ENCODE measurements at regions not wholly inside any gene's neighbourhood (a gene's known extent, or its start where the extent isn't known, plus 50 kb on each side); places are given as distances from the start of the nearest gene placed in this dataset.

DNA sequence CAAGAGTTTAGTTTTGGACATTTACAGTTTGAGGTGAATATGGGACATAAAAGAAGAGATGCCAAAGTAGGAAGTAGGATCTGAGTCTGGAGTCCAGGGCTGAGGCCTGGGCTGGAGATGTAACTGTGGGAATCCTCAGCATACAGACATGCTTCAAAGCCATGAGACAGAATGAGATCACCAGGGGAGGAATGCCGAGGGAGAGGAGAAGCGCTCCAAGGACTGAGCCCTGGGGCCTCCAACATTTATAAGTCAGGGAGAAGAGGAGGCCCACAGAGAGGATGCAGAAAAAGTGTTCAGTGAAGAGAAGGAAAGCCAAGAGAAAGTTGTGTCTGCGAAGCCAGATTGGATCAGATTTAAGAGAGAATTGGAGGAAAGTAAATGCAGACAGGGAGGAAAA lies 277.5 kb upstream of the MYOCD start:
- no peak for DNase-seq

DNA sequence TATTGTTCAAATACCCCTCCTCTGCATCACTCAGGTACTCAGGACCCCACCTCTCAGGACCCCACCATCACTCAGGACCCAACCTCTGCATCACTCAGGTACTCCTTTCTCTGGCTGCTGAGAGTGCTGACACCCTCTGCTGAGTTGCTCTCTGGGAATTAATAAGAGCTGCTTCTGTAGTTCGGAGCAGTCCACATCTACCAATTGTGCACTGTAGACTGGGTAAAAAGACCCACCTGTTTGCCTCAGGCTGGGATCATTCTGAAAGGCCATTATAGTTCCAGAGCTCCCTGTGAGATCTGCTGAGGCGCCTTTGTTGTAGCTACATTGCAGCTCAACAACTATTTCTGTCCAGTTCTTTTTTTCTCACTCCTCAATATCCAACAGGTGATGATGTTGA lies 276.3 kb upstream of the MYOCD start:
- DNase-seq, result no peak

DNA sequence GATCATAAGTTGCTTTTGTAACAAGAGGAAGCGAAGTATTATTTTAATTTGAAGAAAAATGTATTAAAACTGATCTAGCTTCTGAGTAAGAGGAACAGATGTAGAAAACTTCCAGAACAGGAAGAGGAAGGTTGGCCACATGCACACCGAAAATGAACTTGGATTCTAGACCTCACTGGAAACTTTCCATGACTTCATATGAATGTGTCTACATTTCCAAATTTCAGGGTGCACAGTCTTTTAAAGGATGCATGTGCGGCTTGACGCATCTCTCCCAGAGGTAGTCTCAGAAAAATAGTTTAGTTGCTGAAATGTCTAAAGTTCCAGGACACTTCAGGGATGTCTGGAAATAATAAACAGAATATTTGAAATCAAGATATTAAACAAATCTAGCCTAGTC lies 275.1 kb upstream of the MYOCD start:
- DNase-seq, result no peak

DNA sequence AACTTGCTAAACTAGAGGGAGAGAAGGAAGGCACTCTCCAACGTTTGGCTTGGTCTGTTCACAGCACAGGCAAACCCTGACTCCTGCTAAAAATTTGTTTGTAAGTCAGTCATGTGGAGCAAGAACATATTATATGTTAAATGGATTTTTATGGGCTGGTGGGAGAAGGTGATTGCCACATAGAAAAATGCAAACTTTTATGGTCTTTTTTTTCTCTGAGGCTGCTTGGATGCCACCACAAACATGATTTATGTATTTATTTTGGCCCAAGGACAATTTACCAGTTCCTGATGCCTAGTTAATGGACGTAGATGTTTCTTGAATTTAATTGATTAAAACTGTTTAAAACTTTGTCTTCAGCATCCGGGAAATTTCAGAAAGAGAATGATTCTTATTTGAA lies 274.2 kb upstream of the MYOCD start:
- DNase-seq, result no peak

DNA sequence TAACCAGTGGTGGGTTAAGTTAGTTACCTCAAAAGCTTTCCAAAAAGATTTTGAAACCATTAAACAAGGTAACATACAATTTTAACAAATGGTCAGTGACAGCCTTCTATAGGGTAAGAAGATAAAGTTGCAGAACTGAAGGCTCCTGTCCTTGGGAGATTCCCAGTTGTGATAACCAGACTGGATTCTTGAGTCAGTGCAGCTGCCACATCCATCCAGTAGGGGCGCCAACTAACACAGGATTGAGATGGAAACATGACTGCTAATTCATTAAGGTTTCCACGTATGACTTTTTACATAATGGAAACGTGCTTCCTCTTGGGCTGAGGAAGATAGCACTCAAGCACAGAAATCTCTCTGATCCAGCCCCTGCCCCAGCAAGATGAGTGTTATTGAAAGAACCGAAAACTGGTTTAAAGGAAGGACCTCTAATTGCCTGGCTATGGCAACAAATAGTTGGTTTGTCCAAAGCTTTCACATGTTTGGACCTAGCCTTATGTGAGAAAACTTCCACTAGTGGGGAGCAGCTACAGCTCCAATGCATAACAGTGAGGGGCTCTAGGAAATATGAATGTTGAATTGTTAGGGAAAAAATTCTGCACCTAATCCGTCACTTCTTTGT lies 269.8 kb upstream of the MYOCD start:
- DNase-seq, result peak; percentile 11 to 23

DNA sequence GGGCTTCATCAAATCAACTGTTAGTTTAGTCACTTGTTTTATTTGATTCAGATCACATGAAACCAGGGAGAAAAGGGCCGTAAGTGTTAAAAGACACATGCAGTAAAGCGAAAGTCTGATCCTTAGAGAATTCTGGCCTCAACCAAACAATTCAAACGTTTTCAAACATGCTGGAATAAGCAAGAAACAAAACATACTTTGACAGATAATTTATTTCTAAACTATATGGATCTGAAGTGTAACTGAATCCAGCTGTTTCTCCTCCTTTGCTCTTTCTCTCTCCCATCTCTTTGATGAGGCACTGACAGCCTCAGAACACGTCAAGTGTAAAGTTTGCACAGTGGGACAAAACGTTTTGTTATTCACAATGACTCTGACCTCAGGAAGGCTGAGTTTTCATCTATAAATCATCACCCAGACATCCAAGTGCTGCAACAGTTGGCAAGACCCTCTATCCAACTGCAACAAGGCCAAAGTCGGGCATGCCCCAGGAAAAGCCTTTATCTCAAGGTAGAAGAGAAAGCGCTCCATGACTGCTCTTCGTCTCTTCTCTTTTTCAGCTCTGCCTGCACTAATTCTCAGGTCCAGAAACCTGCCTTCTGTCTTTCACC lies 267.1 kb upstream of the MYOCD start:
- no peak for DNase-seq

DNA sequence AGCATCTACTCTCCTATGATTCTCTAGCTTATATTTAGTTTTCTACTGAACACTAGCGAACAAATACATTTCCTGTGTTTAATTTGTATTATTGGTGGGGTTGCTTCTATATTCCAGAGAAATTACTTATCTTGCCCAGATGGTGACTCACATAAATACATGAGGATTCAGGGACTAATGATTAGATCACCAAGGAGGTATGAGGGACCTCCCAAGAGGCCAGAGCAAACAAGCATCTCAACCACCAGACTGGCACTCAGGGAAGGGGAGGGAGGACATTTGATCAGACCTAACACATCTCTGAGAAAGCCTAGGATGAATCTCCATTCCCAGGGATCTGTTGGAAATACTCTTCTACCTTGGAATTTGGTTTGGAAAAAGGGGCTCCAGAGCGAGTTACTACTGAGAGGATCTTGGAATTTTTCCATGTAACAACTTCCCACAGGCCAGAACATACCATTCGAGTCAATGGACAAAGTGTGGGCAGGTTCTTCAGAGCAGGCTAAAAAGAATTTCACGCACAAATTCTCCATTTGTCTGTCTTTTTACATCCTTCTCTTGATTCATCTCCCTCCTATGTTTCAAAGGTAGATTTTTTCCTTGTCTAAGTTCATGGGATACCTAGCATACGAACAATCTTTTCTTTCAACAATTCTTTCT lies 262.6 kb upstream of the MYOCD start:
- no peak for DNase-seq

DNA sequence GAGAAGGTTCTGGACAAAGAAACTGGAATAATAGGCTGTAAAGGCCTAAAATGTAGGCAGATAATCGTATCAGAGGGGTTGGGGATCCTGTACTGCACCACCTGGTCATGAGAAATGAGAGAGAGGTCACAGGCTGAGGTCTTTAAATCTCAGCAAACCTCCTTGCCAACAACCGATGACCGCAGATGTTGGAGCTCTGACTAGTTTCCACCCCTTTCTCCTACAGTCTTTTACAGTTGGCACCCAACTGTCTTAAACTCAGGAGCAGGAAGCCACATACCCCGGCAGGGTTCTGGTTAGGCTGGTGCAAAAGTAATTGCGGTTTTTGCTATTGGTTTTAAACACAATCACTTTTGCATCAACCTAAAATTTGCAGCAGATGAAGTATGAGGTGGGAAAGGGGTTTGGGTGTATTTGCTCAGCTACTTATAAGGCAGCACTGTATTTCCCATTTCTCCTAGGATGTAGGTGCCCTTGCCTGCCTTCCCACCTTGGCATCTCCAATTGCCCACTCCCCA lies 261.8 kb upstream of the MYOCD start:
- DNase-seq, result no peak

DNA sequence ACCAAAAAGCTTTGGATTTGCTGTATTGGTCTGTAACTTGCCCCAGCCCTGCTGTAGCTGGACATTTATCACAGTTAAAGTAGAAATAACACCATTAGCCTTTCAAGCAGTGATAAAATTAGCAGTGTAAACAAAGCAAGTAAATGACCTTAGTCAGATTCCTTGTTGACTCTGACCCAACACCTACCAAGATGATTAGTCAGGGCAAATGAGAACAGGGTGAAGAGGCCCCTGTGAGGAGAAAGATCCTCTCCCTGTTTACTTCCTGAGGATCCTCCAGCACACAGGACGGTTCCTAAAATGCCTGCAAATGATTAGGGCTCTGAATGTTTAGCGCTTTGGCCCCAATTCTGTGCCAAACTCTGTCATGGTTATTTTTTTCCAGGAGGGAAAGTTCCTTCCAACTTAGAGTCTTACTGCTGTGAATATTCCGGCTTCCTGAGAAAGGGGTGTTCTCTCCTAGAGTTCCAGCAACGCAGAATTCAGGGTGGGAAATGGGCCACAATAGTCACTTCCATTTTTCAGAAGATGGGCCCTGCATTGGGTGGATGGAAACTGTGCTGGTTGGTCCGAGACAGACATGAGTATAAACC lies 259.0 kb upstream of the MYOCD start:
- no peak for DNase-seq

DNA sequence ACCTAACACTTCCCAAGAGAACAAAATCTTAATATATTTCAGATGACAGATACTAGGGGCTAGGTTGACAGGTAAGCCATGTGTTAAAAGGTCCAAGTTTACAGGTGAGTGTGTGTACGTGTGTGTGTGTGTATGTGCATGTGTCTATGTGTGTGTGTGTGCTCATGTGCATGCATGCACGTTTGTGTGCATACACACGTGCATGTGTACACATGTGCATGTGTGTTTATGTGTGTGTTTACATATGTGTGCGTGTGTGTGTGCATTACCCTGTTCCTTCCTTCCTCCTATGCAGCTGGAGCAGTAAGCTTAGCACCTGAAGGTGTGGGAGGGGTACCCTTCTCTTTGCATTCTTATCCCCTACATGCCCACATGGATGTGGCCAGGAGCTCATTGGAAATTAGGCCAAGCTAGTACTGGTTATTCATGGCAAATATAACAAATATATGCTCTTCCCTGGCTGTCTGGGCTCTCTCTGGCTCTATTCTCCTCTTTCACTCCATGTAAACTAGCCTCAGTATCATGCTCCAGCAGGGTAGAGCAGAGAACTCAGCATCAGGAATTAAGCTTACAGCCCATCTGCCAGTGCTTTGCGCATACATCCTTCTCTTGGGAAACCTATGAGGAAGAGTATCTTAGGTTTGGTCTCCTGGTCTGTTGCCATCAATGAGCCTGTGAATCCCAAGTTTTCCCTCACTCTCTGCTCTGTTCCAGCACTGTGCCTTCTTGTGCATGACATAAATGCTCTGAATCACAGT lies 258.0 kb upstream of the MYOCD start:
- no peak for DNase-seq

DNA sequence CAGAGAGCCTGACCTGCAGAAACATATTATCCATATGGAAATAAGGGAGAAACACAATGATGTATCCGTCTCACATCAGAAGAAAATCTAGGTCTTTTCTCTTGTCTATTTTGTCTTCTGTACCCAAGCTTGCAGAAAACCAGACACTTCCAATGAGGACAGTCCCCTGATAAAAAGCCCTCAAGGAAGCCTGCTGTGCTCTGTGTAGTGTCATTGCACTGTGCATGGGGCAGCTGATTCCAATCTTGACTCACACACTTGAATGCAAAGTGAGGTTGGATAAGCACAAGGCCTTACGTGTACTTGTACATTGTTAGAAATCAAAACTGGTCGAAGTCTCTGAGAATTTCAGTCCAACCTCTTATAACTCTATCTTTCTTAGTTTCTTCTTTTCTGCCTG lies 256.6 kb upstream of the MYOCD start:
- no peak for DNase-seq

DNA sequence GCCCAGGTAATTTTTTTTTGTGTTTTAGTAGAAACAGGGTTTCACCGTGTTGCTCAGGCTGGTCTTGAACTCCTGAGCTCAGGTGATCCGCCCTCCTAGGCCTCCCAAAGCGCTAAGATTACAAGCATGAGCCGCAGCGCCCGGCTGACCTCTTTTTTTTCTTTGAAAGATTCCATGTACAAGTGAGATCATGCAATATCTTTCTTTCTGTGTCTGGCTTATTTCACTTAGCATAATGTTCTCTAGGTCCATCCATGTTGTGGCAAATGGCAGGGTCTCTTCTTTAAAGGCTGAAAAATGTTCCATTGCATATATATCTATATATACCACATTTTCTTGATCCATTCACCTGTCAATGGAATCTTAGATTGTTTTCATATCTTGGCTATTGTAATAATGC lies 255.0 kb upstream of the MYOCD start:
- no peak for DNase-seq

DNA sequence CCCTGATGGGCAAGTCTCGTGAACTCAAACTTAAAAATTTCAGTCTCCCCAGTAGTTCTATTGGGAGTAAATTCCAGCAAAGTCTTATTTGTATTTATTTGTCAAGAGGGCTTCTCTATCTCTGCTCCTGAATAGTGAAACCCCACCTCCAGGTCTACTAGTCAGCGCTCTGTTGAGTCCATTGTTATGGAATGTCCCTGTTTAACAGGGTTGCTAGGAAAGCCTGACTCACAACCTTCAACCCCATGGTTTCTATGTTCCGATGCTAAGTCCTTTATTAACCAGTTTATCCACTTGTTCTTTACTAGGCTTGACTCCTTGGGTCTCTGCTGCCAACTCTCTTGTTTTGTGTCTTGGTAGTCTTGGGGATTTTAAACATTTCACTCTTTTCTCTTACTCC lies 250.7 kb upstream of the MYOCD start:
- DNase-seq, result no peak

DNA sequence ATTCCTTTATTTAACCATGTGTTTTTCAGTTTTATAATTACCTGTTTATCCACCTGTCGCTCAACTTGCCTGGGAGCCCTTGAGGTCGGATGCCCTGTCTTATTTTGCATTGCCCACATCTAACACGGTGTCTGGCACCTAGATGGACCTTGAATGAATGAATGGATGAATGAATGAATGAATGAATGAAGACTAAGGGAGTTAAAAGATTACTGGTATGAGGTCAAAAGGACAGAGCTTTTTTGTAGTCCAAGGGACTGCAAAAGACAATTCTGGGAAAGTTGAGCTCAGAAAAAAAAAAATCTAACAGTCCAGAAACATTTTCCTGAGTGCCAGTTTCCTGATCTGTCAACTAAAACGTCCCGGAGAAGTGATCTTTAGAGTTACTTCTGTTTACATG lies 244.6 kb upstream of the MYOCD start:
- DNase-seq, result no peak

DNA sequence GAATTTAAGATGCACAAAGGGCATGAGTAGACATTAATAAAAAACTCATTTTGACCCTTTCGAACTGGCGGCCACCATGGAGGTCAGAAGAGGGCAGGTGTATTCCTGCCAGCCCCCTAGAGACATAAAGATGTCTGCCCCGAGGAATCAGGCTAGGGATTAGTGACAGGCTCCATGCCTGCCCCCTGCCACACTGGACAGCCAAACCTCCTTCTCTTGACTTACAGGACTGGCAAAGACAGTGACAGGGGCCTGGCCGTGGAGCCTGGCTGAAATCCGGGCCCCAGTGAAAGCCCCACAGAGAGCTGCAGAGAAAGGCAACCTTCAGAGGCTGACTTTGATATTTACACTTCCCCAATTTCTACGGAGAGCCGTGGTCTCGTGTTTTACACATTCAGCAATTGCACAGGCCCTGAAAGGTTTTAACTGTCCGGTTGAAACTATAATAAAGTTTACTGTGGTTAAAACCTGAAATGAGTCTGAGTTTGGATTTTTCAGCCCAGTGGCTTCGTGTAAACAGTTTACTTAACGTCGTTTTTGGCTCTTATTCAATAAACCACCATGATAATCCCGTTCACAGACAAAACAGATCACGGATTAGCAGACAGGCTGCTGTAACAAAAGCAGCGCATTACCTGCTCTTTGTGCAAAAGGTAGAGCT lies 243.9 kb upstream of the MYOCD start:
- no peak for DNase-seq

DNA sequence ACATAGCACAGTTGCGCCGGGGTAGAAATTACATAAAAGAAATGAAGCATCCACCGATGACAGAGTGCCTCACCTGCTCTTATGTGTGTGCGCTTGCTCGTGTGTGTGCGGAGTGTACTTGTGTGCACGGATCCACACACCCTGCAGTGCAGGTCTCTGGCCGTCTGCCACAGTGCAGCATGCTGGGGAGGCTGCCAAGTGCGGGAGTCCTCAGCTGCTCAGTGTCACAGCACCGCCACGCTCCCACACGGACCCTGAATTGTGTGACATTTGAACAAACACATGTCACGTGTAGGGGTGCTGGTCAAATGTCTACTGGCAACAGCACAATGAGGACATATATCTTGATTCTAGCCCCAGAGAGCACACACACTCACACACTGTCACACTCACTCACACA lies 243.0 kb upstream of the MYOCD start:
- peak; percentile 34 to 39 for DNase-seq

DNA sequence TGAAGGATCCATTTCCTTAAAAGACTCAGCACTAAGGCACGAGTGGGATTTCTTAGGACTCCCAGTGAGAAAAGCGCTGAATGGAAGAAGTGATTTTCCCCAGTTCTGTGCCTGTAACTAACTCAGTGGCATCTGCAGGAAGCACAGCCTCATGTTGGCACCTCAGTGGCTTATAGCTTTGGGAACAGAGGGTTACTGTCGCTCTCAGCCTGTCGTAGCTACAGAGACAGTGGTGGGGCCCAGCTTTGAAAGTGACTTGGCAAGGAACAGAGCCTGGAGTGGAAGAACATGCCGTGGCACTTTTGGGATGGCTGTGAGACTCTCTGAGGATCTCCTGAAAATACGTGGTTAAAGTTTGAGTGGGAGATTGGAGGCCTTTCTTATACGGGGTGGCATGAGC lies 242.4 kb upstream of the MYOCD start:
- DNase-seq, result no peak

DNA sequence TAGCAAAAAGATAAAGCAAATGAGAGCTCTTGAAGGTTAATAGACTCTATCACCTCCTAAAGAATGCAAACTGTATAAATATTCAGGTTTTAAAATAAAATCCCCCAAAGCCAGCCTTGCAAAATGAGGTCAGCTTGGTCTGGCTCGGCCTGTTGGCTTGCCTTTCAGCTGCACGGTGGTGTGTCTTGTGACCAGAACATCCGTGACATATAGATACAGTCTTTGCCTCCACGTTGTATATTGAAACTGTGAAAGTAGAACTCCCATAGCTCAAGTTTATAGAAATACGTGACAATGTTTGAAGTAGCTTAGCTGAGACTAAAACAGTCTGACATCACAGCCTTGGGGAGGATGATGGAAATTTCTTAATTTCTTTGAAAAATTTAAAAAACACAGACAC lies 236.6 kb upstream of the MYOCD start:
- DNase-seq, result no peak

DNA sequence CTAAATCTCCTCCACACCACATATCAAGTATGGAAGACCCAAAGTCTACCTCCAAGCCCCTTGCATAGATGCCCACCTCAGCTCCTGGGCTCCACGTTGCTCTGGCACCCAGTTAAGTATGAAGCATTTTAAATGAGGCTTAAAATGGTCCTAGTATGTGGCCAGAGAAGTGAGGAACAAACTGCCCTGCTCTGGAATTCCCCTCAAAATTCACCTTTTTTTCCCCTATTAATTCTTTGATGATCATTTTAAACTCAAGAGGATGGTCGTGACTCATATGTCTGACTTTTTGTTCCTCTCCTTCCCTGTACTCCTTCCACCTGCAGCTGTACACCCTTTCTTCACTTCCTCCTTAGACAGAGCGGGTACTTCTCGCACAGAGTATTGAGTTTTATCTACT lies 234.5 kb upstream of the MYOCD start:
- DNase-seq, result no peak

DNA sequence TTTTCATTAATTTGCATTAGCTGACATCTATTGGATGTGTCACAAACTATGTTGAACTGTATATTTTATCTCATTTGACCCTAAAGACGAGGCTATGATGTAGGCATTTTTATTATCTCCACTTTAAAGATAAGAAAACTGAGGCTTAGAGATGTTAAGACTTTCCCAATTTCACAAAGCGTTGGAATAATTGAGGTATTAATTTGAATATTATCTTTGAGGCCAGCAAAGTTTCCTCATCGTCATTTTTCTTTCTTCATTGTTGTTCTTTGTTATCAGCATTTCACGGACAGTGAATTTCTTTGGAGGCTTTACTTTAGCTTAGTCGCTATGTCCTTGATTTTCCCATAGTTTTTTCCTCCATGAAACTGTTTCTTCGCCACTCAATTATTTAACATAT lies 227.5 kb upstream of the MYOCD start:
- DNase-seq, result no peak

DNA sequence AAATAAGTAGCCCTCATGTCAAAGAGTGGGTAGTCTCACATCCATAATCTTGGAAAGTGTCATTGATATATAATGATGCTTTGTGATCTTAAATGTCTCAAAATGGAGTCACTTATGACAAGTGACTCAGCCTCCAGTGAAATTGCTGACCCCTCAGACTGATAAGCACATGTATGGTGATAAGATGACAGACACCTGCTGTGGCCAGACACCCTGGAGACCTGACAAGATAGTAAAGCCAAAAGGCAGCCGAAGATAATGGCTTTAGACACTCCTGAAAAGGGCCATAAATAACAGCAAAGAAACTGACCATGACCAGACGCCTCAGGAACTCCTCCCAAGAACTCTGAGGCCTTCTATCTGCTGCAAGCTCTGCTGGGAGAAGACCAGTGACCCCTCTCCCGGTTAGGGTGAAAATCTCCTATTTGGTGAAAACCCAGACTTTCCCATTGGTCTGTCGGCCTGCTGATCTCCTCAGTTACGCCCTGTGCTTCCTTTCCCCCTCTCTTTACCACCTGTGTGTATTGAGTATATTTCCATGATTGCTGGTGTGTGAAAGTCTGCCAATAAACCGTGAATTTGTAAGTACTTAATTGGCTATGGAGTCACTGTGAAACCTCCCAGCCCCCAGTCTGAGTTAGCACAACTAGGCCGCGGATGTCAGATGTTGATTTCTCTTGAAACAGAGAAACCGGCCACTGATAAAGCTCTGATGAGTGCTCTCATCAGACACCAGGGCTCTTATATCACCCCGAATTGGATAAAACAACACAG lies 226.7 kb upstream of the MYOCD start:
- DNase-seq, result no peak

DNA sequence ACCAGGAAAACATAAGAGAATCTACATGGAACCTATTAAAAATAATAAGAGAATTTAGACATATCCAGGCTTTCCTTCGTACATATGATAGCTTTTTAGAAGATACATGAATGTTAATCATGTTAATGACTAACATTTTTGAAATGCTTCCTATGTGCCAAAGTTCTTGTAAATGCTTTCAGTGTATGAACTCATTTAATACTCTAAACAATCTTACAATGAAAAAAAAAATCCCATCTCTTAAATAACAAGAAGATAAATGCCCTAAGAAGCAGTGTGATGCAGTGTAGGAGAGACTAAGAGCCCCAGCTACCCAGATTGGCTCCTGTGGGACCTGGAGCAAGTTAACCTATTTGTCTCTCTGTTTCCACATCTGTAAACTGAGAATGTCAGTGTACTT lies 220.4 kb upstream of the MYOCD start:
- no peak for DNase-seq

Measured in SHP77 (cell line).